ENCODE measurements at regions not wholly inside any gene's neighbourhood (a gene's known extent, or its start where the extent isn't known, plus 50 kb on each side); places are given as distances from the start of the nearest gene placed in this dataset.

GRCh38 chrX:141396536-141396935 lies 154.2 kb upstream of the SPANXC start:
- intact Hi-C loops (cut with DNase I; ENCODE audit: low total_unique reads): no loop called here
- Histone ChIP-seq H3K27ac (no peak overlapping the region), H3K4me1 (peaks cover 0 to 6% (median 0%) of the 10 kb centered on the region in 4 donors), H3K9me3 (no peaks in the 10 kb centered on the region), H3K27me3 (no peaks in the 10 kb centered on the region), H3K36me3 (no peaks in the 10 kb centered on the region), H3K4me3 (no peak overlapping the region)
- no peak for DNase-seq
- no peak for TF ChIP-seq CTCF (IDR thresholded peaks at IDR 0.05)

GRCh38 chrX:141375011-141375760 lies 132.9 kb upstream of the SPANXC start:
- intact Hi-C loops (cut with DNase I; ENCODE audit: low total_unique reads): no loop called here
- no peaks in the 10 kb centered on the region for H3K36me3 ChIP-seq
- TF ChIP-seq CTCF (IDR thresholded peaks at IDR 0.05): no peak
- no peak overlapping the region for H3K4me3 ChIP-seq
- no peak for DNase-seq
- H3K27me3 ChIP-seq: no peaks in the 10 kb centered on the region
- H3K4me1 ChIP-seq: peaks cover 0 to 16% (median 0%) of the 10 kb centered on the region in 4 donors
- no peaks in the 10 kb centered on the region for H3K9me3 ChIP-seq
- H3K27ac ChIP-seq: no peak overlapping the region

- intact Hi-C loops (cut with DNase I; ENCODE audit: low total_unique reads): no loop called here
- no peak overlapping the region for H3K4me3 ChIP-seq
- TF ChIP-seq CTCF (IDR thresholded peaks at IDR 0.05): no peak
- H3K27me3 ChIP-seq: no peaks in the 10 kb centered on the region
- H3K4me1 ChIP-seq: peaks cover 0 to 5% (median 0%) of the 10 kb centered on the region in 4 donors
- no peaks in the 10 kb centered on the region for H3K9me3 ChIP-seq
- H3K36me3 ChIP-seq: no peaks in the 10 kb centered on the region
- DNase-seq: no peak
- H3K27ac ChIP-seq: peak overlapping the region in 1 of 2 donors; percentile 47
Observed at GRCh38 chrX:141341743-141342142, 99.4 kb upstream of the SPANXC start.

GRCh38 chrX:141341341-141341740 lies 99.0 kb upstream of the SPANXC start:
- TF ChIP-seq CTCF (IDR thresholded peaks at IDR 0.05): no peak
- intact Hi-C loops (cut with DNase I; ENCODE audit: low total_unique reads): no loop called here
- Histone ChIP-seq H3K27me3 (no peaks in the 10 kb centered on the region), H3K4me1 (peaks cover 0 to 5% (median 0%) of the 10 kb centered on the region in 4 donors), H3K4me3 (no peak overlapping the region), H3K36me3 (no peaks in the 10 kb centered on the region), H3K27ac (peak overlapping the region in 1 of 2 donors; percentile 47), H3K9me3 (no peaks in the 10 kb centered on the region)
- no peak for DNase-seq

- TF ChIP-seq CTCF (IDR thresholded peaks at IDR 0.05): no peak
- H3K36me3 ChIP-seq: no peaks in the 10 kb centered on the region
- no peak overlapping the region for H3K27ac ChIP-seq
- H3K4me1 ChIP-seq: no peaks in the 10 kb centered on the region
- H3K9me3 ChIP-seq: no peaks in the 10 kb centered on the region
- intact Hi-C loops (cut with DNase I; ENCODE audit: low total_unique reads): no loop called here
- H3K27me3 ChIP-seq: no peaks in the 10 kb centered on the region
- H3K4me3 ChIP-seq: no peak overlapping the region
- DNase-seq: no peak
Observed at GRCh38 chrX:141320801-141321200, 78.5 kb upstream of the SPANXC start.

Data from tibial artery (tissue), 4 donors.